ENCODE measurements at regions not wholly inside any gene's neighbourhood (a gene's known extent, or its start where the extent isn't known, plus 50 kb on each side); places are given as distances from the start of the nearest gene placed in this dataset.

GRCh38 chr12:66776974-66777373, 98.1 kb upstream of the GRIP1 start:
- TF ChIP-seq ZNF558 (tag by site-specific recombination; IDR thresholded peaks at IDR 0.05) (no peak), ZBTB44 (tag by site-specific recombination; IDR thresholded peaks at IDR 0.05) (no peak), ZNF366 (tag by site-specific recombination; conservative IDR thresholded peaks at IDR 0.05) (no peak), ZNF76 (tag by site-specific recombination; IDR thresholded peaks at IDR 0.05; ENCODE audit: borderline replicate concordance, low read depth) (no peak), ZNF426 (tag by site-specific recombination; IDR thresholded peaks at IDR 0.05) (no peak), ZSCAN4 (tag by site-specific recombination; IDR thresholded peaks at IDR 0.05) (no peak), ZNF664 (tag by site-specific recombination; IDR thresholded peaks at IDR 0.05) (no peak), ZNF701 (tag by site-specific recombination; IDR thresholded peaks at IDR 0.05) (no peak), ZBTB26 (tag by site-specific recombination; optimal IDR thresholded peaks at IDR 0.05) (no peak), ZNF561 (tag by site-specific recombination; IDR thresholded peaks at IDR 0.05; ENCODE audit: borderline replicate concordance) (no peak), KLF9 (tag by site-specific recombination; IDR thresholded peaks at IDR 0.05; ENCODE audit: low read depth) (no peak), KLF7 (tag by site-specific recombination; IDR thresholded peaks at IDR 0.05; ENCODE audit: borderline replicate concordance) (no peak), ZNF362 (tag by site-specific recombination; IDR thresholded peaks at IDR 0.05) (no peak), KLF8 (tag by site-specific recombination; IDR thresholded peaks at IDR 0.05) (no peak), ZNF146 (tag by site-specific recombination; IDR thresholded peaks at IDR 0.05) (no peak)
- no peak overlapping the region for H3K27ac ChIP-seq (ENCODE audit: extremely low read depth, low read depth, low read length)
- H3K9me3 ChIP-seq (ENCODE audit: control insufficient read depth, insufficient read depth, low read depth, low read length), result no peaks in the 10 kb centered on the region
- H3K4me3 ChIP-seq (ENCODE audit: low read depth, low read length), result no peak overlapping the region
- peaks cover 3% of the 10 kb centered on the region; the same call in 1 of the 2 replicates for H3K4me1 ChIP-seq (ENCODE audit: control insufficient read depth, insufficient read depth, low read length)
- POLR2A ChIA-PET, result no interaction called here
- H3K36me3 ChIP-seq (ENCODE audit: control insufficient read depth in 2 of 2, insufficient read depth in 1 of 2, low read length in 2 of 2), result no peaks in the 10 kb centered on the region
- CTCF ChIA-PET, result interaction anchor here (0.8 kb wide), 1 partner anchor 167 kb away, joined by 4 read pairs; no protein-coding TSS in a partner anchor

- H3K36me3 ChIP-seq (ENCODE audit: control insufficient read depth in 2 of 2, insufficient read depth in 1 of 2, low read length in 2 of 2), result no peaks in the 10 kb centered on the region
- no peak overlapping the region for H3K4me3 ChIP-seq (ENCODE audit: low read depth, low read length)
- no peaks in the 10 kb centered on the region for H3K9me3 ChIP-seq (ENCODE audit: control insufficient read depth, insufficient read depth, low read depth, low read length)
- CTCF ChIA-PET, result no interaction called here
- no peak overlapping the region for H3K27ac ChIP-seq (ENCODE audit: extremely low read depth, low read depth, low read length)
- peaks cover 3% of the 10 kb centered on the region; the same call in 1 of the 2 replicates for H3K4me1 ChIP-seq (ENCODE audit: control insufficient read depth, insufficient read depth, low read length)
- POLR2A ChIA-PET, result no interaction called here
- TF ChIP-seq REST (tag by site-specific recombination; IDR thresholded peaks at IDR 0.05) (no peak), ZNF37A (tag by site-specific recombination; IDR thresholded peaks at IDR 0.05) (no peak), ZNF555 (tag by site-specific recombination; conservative IDR thresholded peaks at IDR 0.05) (no peak), ZNF169 (tag by site-specific recombination; IDR thresholded peaks at IDR 0.05) (no peak), ZNF366 (tag by site-specific recombination; conservative IDR thresholded peaks at IDR 0.05) (no peak), ZNF518A (tag by site-specific recombination; conservative IDR thresholded peaks at IDR 0.05; ENCODE audit: low read depth) (no peak), HOXC10 (CRISPR knock-in tag; IDR thresholded peaks at IDR 0.05) (no peak), ZNF843 (tag by site-specific recombination; IDR thresholded peaks at IDR 0.05) (no peak)
Observed at GRCh38 chr12:66779466-66779865, 100.6 kb upstream of the GRIP1 start.
